Eye (tissue), 1 donor: ENCODE measurements at regions not wholly inside any gene's neighbourhood (a gene's known extent, or its start where the extent isn't known, plus 50 kb on each side); places are given as distances from the start of the nearest gene placed in this dataset.
"Not testable (repeated sequence)": the region's sequence is repeated elsewhere in the genome, so short reads cannot be mapped to it uniquely, and the experiment has no call there.

Experiments used
- DNase-seq: peaks from one replicate; pipeline ENCODE4 v3.0.0-alpha.2; 2015

DNA sequence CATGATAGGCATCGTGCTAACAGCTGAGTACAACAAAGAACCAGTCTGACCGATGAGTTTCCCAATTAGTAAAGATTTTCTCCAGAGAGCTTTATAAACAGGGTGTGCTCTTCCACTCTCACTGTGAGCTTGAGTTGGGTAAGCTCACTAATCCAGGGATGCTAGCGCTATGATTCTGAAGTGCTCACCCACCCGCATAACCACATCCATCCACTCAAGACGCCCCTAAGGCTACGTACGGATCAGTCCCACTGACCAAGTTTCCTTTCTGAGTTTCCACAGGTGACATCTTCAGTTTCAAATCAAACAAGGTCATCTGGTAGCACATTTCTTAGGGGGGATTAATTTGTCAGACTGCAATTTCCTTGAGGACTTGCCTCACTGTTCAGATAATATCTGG is 141.1 kb upstream of the ABI3BP start:
- DNase-seq, result no peak

DNA sequence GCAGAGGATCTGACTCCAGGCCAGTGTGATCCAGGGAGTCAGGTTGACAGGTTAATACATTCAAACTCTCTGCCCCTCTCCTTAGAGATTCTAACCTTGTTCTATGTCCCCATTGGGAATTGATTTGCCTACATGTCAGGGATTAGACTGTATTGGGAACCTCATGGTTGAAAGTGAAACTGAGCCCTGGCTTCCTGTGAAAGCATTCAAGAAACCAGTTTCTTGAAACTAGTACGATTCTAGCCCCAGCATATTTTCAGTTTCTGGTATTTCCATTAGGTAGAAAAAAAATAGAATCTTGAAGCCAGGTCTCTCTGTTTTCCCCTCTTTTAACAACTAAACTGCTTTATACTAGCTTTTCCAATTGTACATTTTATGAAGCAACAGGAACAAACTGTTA is 140.4 kb upstream of the ABI3BP start:
- DNase-seq, result no peak

DNA sequence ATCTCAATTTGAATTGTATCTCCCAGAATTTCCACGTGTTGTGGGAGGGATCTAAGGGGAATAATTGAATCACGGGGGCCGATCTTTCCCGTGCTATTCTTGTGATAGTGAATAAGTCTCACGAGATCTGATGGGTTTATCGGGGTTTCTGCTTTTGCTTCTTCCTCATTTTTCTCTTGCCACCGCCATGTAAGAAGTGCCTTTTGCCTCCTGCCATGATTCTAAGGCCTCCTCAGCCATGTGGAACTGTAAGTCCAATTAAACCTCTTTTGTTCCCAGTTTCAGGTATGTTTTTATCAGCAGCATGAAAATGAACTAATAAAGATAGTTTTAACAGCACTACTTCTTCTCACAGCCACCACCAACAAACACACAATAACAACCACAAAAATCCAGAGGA is 140.0 kb upstream of the ABI3BP start:
- not testable (repeated sequence) for DNase-seq

DNA sequence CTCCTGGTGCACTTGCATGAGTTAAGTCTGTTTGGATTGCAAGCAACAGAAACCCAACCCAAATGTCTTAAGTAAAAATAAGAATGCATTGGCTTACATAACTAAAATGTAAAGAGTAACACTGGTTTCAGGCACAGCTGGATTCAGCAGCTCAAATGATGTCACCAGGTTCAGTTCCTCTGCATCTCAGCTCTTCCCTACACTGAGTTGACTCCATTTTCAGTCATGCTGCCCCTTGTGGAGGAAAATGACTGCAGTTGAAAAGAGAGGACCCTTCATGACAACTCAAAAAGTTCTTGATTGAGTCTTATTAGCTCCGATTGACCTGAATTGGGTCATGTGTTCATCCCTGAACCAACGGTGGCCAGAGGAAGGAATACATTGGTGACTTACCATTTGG is 138.5 kb upstream of the ABI3BP start:
- no peak for DNase-seq

DNA sequence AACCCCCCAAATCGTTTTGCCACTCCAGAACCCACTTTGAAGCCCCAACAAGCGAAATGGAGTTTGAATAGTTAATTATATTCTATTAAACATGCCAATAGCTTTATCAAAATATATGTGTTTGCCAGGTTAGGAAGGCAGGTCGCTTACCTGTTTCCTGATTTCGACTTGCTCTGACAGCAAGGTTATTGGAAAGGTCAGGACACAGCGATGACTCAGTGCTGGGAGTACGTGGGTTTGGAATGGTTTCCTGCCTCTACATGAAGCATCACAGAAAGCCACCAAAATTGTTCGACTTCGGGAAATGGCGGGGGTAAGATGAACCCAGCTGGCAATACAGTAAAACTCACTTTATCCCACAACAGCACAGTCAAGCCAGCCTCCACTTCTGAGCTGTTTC is 135.6 kb upstream of the ABI3BP start:
- no peak for DNase-seq

DNA sequence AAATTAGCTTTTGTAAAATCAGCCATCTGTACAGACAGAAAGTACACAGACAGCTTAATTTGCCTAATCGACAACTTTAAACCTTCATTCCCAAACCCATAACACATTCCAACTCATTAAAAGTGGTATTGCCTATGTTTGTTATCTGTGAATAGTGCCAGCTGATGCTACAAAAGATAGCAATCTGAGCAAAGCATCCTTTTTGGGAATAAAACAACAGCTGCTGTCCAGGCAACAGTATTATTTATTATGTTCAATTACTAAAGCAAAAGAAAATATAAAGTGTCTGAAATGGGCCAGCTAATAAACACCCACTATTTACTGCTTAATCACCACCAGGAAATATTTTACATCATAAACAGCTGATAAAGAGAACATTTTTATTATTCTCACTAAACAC is 134.8 kb upstream of the ABI3BP start:
- no peak for DNase-seq

DNA sequence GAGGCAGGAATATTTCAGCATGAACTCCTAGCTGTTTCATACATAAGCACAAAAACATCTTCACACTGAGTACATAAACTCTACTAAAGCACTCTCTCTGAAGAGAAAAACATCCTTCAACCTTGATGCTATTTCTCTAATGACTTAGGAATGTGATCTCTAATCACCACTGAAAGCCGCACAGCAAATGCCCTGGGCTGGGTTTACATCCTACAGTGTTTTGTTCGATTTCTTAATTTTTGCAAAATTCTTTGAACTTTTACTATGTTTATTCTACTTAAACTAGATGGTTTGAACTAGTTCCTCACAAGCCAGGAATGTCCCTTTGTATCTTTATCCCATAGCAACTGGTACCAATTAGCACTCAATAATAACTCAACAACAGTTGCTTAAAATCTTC is 130.9 kb upstream of the ABI3BP start:
- no peak for DNase-seq

DNA sequence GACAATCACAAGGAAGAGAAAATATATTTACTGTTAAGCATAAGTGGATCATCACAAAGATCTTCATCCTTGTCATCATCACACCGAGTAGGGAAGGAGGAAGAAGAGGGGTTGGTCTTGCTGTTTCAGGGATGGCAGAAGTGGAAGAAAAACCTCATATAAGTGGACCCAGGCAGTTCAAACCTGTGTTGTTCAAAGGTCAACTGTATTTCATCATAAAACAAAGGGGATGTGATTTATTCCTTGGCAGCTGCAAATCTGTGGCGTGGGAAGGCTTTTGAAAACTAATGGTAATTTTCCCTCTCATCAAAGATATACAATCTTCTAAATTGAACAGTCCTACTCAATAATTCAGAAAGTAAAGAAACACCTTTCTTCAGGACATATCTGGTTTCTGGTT is 129.9 kb upstream of the ABI3BP start:
- no peak for DNase-seq

DNA sequence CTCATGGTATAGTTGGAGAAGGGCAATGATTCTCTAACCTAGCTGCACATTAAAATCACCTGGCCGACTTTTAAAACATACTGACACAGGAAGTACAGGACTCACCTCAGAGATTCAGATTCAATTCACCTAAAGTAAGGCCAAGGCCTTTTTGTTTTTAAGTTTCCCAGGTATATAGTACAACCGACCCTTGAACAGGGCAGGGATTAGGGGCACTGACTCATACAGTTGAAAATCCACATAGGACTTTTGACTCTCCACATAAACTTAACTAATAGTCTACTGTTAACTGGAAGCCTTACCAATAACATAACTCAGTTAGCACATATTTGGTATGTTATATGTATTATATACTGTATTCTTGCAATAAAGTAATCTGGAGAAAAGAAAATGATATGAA is 129.5 kb upstream of the ABI3BP start:
- no peak for DNase-seq

DNA sequence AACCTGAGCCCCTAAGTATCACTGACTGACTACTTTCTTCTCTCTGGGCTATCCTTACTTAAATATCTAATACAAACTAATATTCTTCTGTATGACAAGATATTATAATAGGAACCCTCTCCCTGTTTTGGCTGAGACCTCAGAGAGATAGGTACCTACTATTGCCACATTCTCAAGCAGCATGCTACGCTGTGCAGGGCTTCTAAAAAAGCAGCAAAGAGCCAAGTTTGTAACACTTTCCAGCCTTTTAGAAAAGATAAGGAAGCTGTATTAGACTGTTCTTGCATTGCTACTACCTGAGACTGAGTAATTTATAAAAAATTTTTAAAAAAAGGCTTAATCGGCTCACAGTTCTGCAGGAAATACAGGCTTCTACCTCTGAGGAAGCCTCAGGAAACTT is 126.8 kb upstream of the ABI3BP start:
- DNase-seq, result no peak

DNA sequence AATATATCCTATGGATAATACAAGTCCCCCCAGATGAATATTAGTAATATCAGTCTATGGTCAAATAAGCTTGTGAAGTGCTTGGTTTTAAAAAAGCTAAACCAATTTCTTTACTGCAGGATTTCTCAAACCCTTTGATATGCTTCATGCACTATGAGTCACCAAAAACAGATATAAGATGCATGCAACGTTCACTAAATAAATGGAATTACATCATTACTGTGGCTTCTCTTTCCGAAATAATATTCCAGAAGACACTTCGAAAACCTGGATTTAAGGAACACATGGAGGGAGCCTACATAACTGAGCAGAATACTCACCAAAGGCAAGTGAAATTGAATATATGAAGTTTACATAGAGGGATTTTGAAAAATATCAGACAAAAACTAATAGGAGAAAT is 126.3 kb upstream of the ABI3BP start:
- DNase-seq, result no peak

DNA sequence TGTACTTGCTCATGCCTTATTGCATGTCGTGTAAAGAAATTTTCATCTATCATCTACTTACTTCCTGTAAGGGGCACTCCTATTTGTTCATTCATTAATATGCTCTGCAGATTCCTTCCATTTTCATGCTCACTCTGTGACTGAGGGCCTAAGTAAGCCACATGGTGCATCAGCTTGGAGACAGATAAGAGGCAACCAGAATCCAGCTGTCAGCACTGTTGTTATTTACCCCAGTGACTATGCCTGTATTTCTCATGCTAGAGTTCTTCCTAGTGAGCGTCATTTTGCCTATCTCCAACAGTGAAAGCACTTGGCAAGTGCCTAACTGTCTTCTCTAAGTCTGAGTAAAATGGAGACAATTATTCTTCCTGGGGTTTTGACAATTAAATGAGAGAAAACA is 124.8 kb upstream of the ABI3BP start:
- DNase-seq, result no peak

DNA sequence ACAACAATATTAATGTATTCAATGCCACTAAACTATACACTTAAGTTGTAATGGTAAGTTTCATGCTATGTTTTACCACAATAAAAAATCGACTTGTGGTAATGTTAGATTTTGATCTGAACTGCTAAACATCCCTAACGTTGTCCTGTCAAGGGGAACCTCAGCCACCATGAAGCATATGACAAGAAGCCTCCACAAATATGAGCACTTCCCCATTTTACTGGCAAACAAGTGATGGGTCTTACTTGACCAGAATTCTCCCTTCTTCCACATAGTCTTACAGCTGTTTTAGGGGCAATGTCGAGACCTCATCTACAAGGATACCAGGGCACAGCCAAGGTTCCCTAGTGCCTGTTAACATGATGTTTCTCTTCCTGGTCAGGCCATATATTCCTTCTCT is 124.2 kb upstream of the ABI3BP start:
- DNase-seq, result no peak

DNA sequence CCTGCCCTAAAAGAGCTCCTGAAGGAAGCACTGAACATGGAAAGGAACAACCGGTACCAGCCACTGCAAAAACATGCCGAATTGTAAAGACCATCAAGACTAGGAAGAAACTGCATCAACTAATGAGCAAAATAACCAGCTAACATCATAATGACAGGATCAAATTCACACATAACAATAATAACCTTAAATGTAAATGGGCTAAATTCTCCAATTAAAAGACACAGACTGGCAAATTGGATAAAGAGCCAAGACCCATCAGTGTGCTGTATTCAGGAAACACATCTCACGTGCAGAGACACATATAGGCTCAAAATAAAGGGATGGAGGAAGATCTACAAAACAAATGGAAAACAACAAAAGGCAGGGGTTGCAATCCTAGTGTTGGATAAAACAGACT is 117.1 kb upstream of the ABI3BP start:
- DNase-seq, result not testable (repeated sequence)

DNA sequence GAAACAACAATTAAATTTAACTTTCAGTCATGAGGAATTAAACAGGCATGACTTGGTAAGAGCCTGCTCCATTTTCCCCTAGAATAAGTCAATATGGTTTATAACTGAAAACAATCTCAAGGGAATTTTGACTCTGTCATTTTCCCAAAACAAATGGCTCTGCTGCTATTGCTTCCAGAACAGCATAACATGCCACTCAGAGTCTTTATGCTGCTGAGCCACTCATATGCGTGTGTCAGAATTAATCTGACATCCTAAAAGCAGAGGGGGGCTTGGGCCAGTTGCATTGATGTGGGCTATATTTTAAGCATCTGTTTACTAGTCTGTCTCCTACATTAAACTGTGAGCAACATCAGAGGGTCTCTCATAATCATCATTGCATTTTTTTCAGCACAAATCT is 111.1 kb upstream of the ABI3BP start:
- peak; percentile 70 for DNase-seq

DNA sequence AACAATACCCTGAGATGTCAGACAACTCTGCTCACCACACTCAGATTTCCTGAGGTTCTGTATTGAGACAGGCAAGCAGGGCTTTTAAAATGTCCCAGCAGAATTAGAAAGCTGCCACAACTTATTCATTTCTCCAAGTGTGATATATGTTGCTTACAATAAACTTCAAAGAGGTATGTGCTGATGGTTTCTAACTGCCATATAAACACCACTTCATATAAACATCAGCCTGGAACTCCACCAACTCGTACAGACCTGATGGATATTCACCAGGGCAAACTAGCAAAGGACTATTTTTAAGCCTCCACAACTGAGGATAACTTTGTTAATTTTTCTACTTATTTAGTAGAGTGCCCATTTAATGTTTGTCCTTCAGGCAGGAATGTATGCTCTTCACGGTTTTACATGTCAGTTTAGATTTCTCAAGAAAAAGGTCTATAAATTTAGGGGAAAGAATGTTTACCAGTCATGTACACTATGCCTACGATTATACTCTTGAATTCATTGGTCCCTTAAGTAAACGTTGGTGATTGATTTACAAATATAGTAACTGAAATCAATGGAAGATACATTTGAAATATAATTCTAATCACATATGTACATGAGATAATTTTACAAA is 109.6 kb upstream of the ABI3BP start:
- DNase-seq, result peak; percentile 48

DNA sequence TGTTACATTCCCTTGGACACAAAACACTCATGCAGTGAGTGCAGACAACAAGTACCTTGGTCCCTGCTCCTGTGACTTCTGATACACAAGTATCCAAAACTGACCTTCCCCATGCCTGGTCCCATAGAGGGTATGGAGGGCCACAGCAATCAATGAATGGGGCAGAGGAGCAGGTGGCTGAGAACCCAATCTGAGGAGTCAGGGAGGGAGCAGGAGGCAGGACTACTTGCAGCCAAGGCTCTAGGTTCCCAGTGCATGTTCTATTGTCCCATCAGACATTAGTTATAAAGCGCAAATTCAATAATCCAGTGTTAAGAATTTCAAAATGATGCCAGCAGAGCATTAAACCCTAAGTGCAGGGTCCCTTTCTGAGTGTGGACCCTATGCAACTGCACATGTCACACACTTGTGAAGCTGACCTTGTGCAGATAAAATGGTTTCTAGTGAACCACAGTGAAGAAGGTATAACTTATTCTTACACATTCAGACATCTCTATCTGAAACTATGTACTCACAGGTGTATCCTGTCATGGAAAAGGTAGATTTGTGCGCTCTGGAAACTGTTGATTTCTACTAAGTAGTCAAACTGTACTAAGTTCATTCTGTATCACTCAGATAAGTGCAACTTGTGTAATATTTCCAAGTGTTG is 107.3 kb upstream of the ABI3BP start:
- no peak for DNase-seq

DNA sequence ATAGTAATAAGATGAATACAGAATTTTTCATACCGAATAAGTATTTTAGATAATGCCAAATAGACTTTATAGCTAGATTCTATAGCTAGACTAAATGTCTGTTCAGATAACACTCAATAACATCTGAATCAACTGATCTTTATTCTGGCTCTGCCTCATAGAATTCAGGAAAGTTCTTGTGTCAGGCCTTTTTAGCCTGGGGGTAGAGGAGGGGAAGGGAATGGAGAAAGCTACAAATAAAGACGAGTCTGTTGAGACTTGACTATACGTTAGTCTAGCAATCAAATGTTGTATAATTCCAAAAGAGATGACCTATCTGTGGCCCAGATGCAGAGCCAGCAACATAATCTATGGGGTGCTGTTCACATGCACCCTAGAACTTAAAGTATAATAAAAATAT is 106.6 kb upstream of the ABI3BP start:
- DNase-seq, result no peak

DNA sequence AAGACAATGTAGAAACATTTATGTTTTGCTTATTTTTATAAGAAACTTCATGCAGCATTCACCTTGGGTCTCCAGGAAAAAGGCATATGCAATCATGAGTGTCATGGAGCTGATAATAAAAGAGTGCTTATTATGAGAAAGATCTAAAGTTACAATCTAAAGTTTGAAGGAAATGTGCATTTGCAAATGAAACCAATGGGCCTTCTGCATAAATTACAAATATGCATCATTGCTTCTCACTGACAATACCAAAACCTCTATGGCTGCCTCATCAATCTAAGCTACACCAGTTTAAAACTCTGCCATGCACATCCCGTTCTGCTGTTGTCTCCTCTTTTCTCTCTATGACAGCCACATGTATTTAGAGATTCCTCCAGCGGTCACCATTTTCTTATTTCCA is 103.2 kb upstream of the ABI3BP start:
- no peak for DNase-seq

DNA sequence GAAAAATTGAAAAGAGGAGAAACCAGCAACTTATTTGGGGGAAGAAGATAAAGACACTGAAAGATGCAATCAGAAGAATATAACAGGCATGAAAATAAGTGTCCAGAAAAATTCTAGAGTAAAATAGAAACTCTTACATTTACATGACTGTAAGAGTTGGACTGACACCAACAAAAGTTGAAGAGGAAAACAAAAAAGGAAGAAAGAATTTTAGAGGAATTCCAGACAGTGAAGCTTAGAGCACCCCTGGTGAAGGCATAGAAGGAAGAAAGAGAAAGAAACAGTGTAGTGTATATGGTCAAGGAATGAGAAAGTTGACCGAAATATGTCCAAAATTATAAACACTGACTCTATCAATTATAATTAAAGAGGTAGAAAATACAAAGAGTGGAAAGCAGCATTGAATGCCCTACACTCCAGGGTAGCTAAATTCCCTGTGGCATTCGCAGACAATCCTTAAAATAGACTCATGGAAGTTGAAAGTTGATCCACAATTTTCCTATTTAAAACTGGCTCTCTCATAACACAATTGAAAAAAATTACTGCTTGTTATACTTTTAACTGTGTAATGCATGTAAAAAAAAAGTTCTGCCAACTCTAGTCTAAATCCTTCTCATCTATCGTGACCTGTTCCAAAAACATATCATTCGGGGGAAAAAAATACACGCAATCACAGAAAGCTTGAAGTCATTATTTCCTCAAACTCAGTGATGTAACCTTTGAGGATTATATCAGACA is 102.6 kb upstream of the ABI3BP start:
- DNase-seq, result no peak

DNA sequence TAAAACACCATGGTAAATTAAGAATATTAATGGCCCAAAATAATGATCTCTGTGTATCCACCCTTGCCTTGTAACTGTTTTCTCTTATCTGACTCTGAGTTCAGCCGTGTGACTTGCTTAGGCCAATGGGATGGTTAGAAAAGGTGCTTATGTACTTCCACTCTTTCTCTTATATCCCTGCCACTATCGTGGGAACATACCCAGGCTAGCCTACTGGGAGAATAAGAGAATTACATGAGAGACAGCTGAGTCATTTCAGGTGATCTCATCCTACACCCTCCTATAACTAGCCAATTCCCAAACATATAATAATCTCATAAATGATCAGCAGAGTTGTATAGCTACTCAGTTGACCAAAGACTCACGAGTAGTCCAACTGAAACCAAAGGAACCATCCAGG is 98.3 kb upstream of the ABI3BP start:
- no peak for DNase-seq

DNA sequence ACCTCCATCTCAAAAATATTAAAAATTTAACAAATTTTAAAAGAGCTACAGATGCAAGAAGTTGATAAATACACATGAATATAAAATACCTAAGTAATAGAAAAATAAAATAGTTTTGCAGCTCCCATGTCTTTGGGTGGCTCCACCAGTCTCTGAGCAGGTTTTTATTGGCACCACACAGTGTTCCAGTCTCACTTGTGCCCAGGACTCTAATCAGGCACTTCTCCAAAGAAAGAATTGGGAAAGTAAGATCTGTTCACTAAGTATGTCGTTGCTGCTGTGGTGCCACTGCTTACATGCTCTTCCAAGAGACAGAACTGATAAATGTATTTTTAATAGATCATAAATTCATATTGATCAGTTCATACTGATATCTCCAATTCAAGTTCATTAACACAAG is 92.5 kb upstream of the ABI3BP start:
- no peak for DNase-seq

DNA sequence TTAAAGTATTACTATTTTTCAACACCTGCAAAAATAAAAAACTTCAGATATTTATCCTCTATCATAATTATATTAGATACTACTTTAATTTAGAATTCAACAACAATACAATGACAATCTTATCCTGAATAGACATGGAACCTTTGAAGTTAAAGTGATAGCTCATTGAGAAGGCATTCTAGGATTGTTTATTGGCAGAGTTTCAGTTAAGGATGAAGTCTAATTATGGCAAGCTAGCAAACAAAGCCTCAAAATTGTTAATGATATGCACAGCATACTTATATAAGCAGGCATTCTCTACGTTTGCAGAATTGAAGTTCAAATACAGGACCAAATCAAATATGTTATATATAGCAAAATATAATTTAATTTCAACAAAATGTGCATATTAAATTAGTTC is 91.2 kb upstream of the ABI3BP start:
- DNase-seq, result no peak

DNA sequence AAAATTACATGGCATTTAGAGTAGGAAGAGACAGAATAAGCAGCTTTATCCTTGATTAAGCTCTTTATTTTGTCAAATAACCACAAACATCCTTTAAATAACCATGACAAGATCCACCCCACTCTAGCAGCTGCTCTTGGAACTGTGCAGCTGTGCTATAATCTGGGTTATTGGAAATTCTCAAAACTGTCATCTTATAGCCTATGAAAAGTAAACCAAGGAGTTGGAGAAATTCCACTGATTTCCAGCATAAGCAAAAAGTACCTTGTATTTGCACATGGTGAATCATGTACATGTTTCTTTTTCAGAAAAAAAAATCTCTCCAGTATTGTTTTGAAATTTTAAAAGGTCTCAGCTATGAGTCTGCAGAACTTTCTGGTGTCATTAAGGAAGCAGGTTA is 88.8 kb upstream of the ABI3BP start:
- DNase-seq, result no peak

DNA sequence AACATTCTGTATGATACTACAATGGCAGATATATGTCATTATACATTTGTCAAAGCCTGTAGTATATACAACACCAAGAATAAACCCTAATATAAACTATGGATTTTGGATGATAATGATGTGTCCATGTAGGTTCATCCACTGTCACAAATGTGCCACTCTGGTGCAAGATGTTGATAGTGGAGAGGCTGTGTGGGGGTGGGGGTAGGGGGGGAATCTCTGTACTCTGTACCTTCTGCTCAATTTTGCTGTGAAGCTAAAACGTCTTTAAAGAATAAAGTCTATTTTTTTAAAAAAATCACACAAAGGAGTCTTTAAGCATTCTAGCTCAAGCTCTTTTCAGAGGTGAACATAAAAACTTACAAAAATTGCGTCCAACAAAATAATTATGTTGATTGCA is 88.2 kb upstream of the ABI3BP start:
- no peak for DNase-seq
